ENCODE measurements at regions not wholly inside any gene's neighbourhood (a gene's known extent, or its start where the extent isn't known, plus 50 kb on each side); places are given as distances from the start of the nearest gene placed in this dataset.

- TF ChIP-seq EZH2 (IDR thresholded peaks at IDR 0.05; ENCODE audit: low read length, missing control alignments): no peak
- no peak for TF ChIP-seq CTCF (conservative IDR thresholded peaks at IDR 0.05 in 1 of 2, IDR thresholded peaks at IDR 0.05 in 1 of 2; ENCODE audit: low read depth in 1 of 2, low read length in 2 of 2)
Measured at GRCh38 chr4:186008057-186008456, 60.9 kb upstream of the TLR3 start.

Data from fibroblast of lung (primary cell).